ENCODE measurements at regions not wholly inside any gene's neighbourhood (a gene's known extent, or its start where the extent isn't known, plus 50 kb on each side); places are given as distances from the start of the nearest gene placed in this dataset.

- no peak for DNase-seq (ENCODE audit: low read depth in 2 of 2)
Observed at GRCh38 chr16:8375232-8375587, 215.1 kb downstream of the TMEM114 start.

GRCh38 chr16:8374586-8375231 lies 215.6 kb downstream of the TMEM114 start:
- DNase-seq (ENCODE audit: low read depth in 2 of 2): no peak

- DNase-seq (ENCODE audit: low read depth in 2 of 2): no peak
Observed at GRCh38 chr16:8373676-8374431, 216.5 kb downstream of the TMEM114 start.

DNA sequence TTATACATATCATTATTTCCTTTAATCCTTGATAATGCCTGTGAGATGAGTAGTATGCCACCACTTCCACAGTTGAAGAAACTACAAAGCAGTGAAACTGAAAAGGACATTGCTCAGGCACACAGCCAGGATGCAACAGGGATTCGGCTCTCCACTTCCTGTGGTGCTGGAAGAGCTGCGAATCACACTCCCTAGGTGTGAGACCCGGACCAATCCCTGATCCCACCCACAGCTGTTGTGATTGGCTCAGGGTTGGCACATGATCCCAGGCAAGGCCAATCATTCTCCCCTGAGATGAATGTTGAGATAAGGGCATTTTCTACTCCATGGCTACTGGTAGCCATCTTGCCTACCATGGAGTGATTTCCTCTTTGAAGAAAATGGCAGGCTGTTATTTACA lies 218.2 kb downstream of the TMEM114 start:
- no peak for DNase-seq (ENCODE audit: low read depth in 2 of 2)

- no peak for DNase-seq (ENCODE audit: low read depth in 2 of 2)
Observed at GRCh38 chr16:8370374-8371270, 219.7 kb downstream of the TMEM114 start.

GRCh38 chr16:8358937-8359336 lies 231.4 kb downstream of the TMEM114 start:
- DNase-seq (ENCODE audit: low read depth in 2 of 2): no peak

DNA sequence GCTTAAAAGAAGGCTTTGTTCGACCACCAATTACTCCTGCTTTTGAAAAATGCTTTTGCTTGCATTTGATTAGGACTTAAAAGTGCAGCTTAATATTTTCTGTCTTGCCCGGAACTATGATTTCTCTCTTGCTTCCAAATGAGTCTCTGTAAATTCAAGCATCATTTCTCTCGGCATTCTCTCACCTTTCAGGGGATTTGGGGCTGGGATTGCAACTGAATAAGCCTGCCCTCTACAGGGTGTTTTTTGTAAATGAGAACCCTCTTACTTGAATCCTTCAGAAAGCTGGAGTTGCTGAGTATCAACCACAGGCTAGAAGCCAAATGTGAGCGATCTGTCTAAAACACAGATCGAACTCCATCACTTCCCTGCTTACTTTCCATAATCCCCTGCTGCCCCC lies 234.6 kb downstream of the TMEM114 start:
- no peak for DNase-seq (ENCODE audit: low read depth in 2 of 2)

- no peak for DNase-seq (ENCODE audit: low read depth in 2 of 2)
Observed at GRCh38 chr16:8346294-8346693, 244.0 kb downstream of the TMEM114 start.

DNA sequence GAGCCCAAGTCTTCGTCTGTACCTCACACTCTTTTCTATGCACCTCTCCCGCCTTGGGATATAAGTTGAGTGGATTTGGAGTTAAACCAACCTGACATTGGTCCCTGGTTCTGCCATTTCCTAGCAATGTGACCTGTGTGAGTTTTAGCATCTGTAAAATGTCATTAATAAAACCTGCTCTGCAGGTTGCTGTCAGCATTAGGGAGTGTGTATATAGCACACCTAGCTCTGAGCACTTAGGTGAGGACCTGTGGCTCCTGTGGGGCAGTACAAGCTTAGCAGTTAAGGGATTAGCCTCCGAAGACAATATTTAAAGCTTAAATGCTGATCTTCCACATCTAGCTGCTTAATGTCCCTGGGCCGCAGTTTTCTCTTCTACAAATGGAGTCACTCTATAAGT lies 248.0 kb downstream of the TMEM114 start:
- DNase-seq (ENCODE audit: low read depth in 2 of 2): no peak

GRCh38 chr16:8330761-8331160 lies 259.6 kb downstream of the TMEM114 start:
- no peak for DNase-seq (ENCODE audit: low read depth in 2 of 2)

DNA sequence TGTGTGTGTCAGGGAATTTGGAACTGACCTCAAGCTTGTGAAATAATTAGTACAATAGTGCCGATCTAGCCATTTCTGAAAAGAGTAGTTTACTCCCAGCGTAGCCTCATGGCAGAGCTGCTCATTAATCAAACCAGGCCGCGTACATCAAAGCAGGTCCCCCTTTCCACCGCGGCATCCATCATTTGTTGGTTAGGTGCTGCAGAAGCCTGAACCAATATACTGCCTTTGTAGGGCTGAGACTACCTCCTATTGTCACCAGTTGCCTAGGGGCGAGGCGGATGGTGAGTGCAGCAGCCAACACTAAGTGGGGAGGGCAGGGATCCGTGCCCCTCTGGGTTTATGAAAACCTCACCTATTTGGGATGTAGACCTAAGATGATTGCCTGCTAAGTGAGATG lies 264.1 kb downstream of the TMEM114 start:
- DNase-seq (ENCODE audit: low read depth in 2 of 2): no peak

GRCh38 chr16:8323153-8323552 lies 267.2 kb downstream of the TMEM114 start:
- DNase-seq (ENCODE audit: low read depth in 2 of 2): no peak

- DNase-seq (ENCODE audit: low read depth in 2 of 2): no peak
Observed at GRCh38 chr16:8320131-8320530, 270.2 kb downstream of the TMEM114 start.

- DNase-seq (ENCODE audit: low read depth in 2 of 2): no peak
Observed at GRCh38 chr16:8310816-8311215, 279.5 kb downstream of the TMEM114 start.

- DNase-seq (ENCODE audit: low read depth in 2 of 2): no peak
Observed at GRCh38 chr16:8310323-8310722, 280.0 kb downstream of the TMEM114 start.

GRCh38 chr16:8305201-8305600 lies 285.1 kb downstream of the TMEM114 start:
- no peak for DNase-seq (ENCODE audit: low read depth in 2 of 2)

DNA sequence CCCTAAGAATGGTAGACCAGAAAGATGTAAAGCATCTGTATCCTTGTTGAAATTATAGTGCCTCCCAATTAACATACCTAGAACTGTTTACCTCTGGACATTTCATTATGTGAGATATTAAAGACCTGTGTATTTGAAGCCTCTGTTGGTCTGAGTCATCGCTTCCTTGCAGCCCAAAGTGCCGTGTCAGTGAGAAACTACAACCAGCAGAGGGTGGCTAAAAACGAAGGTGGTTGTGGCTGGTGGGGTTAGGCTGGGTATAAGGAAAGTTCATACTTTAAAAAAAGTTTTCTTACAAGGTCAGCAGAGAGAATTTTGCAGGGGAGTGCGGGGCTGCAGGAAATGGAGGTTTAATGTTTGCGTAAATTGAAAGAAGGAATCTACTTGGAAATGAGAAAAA lies 290.7 kb downstream of the TMEM114 start:
- DNase-seq (ENCODE audit: low read depth in 2 of 2): no peak

DNA sequence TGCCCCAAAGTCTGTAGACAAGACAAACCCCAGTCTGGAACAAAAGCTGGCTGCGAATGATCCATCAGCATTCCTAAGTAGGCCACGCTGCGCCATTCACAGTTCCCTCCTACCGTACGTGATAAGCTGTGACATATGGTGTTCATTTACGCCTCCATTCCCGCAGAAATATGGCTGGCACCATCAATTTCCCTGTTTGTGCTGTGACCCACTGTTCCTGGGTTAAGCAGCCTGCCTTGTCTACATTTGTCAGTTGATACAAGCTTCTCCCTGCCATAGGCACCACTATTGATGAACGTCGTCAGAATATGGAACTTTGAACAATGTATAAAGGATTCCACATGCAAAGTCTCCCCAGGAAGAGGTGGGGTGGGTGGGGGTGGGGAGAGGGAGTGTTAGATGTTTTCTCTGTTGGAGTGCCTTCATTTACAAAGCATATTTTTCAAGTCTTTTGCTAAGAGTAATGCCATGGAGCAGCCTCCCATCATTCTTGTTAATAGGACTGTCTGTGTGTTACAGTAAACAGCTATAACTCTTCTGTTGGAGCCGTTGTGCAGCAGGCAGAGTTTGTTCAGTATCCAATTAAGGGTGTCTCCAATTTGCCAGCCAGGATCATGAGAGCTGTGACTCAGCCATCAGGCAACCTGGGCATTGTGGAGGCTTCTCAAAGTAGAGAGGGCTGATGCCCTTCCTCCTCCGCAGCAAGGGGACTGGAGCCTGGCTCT lies 294.6 kb downstream of the TMEM114 start:
- DNase-seq (ENCODE audit: low read depth in 2 of 2): no peak

GRCh38 chr16:8293413-8293812 lies 296.9 kb downstream of the TMEM114 start:
- no peak for DNase-seq (ENCODE audit: low read depth in 2 of 2)

DNA sequence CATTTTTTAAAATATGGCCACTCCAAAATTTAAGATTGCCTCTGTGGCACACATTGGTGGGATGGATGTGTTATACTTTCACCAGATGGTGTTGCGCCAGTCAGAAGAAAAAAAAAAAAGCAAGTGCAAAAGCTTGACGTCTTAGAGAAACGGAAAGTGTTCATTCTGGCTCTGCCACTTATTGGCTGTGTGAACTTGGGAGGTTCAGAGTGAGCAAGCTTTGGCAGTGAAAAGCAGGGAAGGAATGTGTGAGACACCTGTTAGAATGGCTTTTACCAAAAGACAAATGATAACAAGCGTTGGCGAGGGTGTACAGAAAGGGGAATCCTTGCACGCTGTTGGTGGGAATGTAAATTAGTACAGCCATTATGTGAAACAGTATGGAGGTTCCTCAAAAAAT lies 298.0 kb downstream of the TMEM114 start:
- DNase-seq (ENCODE audit: low read depth in 2 of 2): no peak

GRCh38 chr16:8286348-8286747 lies 304.0 kb downstream of the TMEM114 start:
- no peak for DNase-seq (ENCODE audit: low read depth in 2 of 2)

DNA sequence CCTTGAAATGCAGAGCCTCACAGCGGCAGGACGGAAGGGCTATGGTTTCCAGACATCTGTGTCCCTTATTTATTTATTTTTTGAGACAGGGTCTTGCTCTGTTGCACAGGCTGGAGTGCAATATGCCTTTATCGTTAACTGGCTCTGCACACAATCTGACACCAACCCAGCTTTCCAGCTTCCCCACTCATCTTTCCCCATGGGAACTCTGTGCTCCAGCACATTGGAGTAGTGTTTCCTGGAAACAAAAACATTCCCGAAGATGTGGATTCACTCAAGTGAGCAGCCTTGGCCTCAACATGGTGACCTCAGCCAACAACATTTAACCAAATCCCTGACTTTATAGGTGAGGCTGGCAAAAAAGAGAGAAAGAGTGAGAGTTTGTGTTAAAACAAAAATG lies 307.1 kb downstream of the TMEM114 start:
- DNase-seq (ENCODE audit: low read depth in 2 of 2): no peak

Measured in stimulated activated CD8-positive, alpha-beta memory T cell treated with anti-CD3 and anti-CD28 coated beads, Interleukin-15, amount 100 ng/mL, for 48 hours (primary cell).